A549 (cell line): ENCODE measurements at regions not wholly inside any gene's neighbourhood (a gene's known extent, or its start where the extent isn't known, plus 50 kb on each side); places are given as distances from the start of the nearest gene placed in this dataset.

Source experiments
- ATAC-seq, 2 experiments: fragments of 200-7000 bp in 1 of 2; fragments of >200 bp in 1 of 2; cut with Nextera tagmentation in 1 of 2; cut with Tn5 transposase in 1 of 2; 3 replicates each; pipeline versions ENCODE4 v1.8.0 to v1.9.1; 2018 to 2020; ENCODE audit warnings: mild to moderate bottlenecking in 1 of 2, moderate library complexity in 1 of 2
- CTCF ChIA-PET: fragments of 300-600 bp; sonication (Branson Sonifier 250); formaldehyde crosslinking; extraction: SDS; loops from one replicate; lab custom pipeline; 2021; ENCODE audit warnings: antibody characterized with exemption, inconsistent platforms; lab: Yijun Ruan, JAX
- POLR2A ChIA-PET: fragments of 350-600 bp; formaldehyde crosslinking; extraction: SDS; loops from one replicate; lab custom pipeline; 2021; ENCODE audit warnings: antibody characterized with exemption, inconsistent platforms; lab: Yijun Ruan, JAX
- DNase-seq, 2 experiments: peaks; one replicate each; pipeline versions ENCODE4 v3.0.0 to v3.0.0-alpha.2; 2011 to 2016; ENCODE audit warnings: low read depth in 1 of 2, low spot score in 1 of 2
- FAIRE-seq: peaks from 2 replicates; lab custom pipeline; 2011; peaks lifted over from hg19 to GRCh38; lab: Jason Lieb, UNC
- H3K27ac ChIP-seq, 2 experiments: fragments of >200 bp; sonication (Bioruptor Twin); formaldehyde crosslinking; 3 replicates each; pipeline ENCODE4 v1.5.1; 2016 to 2017
- H3K4me1 ChIP-seq: fragments of >200 bp; sonication (Bioruptor Twin); formaldehyde crosslinking; 3 replicates; pipeline ENCODE4 v1.6.1; 2016
- H3K4me2 ChIP-seq: fragments of >200 bp; sonication (Bioruptor Twin); formaldehyde crosslinking; 3 replicates; pipeline ENCODE4 v1.6.1; 2016
- H3K4me3 ChIP-seq: fragments of >200 bp; sonication (Bioruptor Twin); formaldehyde crosslinking; 3 replicates; pipeline ENCODE4 v1.5.1; 2016
- H3K9me3 ChIP-seq: fragments of >200 bp; sonication (Bioruptor Twin); formaldehyde crosslinking; 3 replicates; pipeline ENCODE4 v1.6.1; 2016
- BCL3 ChIP-seq: fragments of >200 bp; sonication (Bioruptor Twin); formaldehyde crosslinking; IDR thresholded peaks from 3 replicates; pipeline ENCODE4 v1.6.1; 2016
- CBX8 ChIP-seq: fragments of 200-600 bp; sonication (generic); IDR thresholded peaks from 2 replicates; pipeline ENCODE4 v1.6.1; 2016
- CHD2 ChIP-seq: fragments of 150-350 bp; IDR thresholded peaks from 2 replicates; pipeline ENCODE4 v1.6.1; 2014; ENCODE audit warnings: low read length; ENCODE audit not compliant: partially characterized antibody
- E2F6 ChIP-seq: IDR thresholded peaks from 2 replicates; pipeline ENCODE4 v1.6.1; 2012; ENCODE audit warnings: low read depth, borderline replicate concordance
- EHF ChIP-seq: fragments of 250-450 bp; sonication (Bioruptor Pico); IDR thresholded peaks from 2 replicates; pipeline ENCODE4 v1.5.0; 2020; ENCODE audit warnings: mild to moderate bottlenecking
- ELK1 ChIP-seq: fragments of 150-350 bp; IDR thresholded peaks from 2 replicates; pipeline ENCODE4 v1.6.1; 2014; ENCODE audit warnings: low read depth, mild to moderate bottlenecking, low read length
- EP300 ChIP-seq, 2 experiments: fragments of >200 bp; sonication (Bioruptor Twin); formaldehyde crosslinking; IDR thresholded peaks; 2 replicates in 1 of 2; 3 replicates in 1 of 2; pipeline ENCODE4 v1.6.1; 2016 to 2017
- FOSL2 ChIP-seq, 2 experiments: fragments of 450-650 bp in 1 of 2; fragments of >200 bp in 1 of 2; sonication (Bioruptor Twin) in 1 of 2; formaldehyde crosslinking; IDR thresholded peaks; 2 replicates each; pipeline versions ENCODE4 v1.5.0 to v1.6.1; 2016 to 2020; ENCODE audit warnings: mild to moderate bottlenecking in 1 of 2, moderate library complexity in 1 of 2
- GATA3 ChIP-seq: IDR thresholded peaks from 2 replicates; pipeline ENCODE4 v1.6.1; 2012; ENCODE audit warnings: borderline replicate concordance
- HES2 ChIP-seq: fragments of >200 bp; sonication (Bioruptor Twin); formaldehyde crosslinking; IDR thresholded peaks from 2 replicates; pipeline ENCODE4 v1.6.1; 2016
- HMGXB4 ChIP-seq: fragments of 250-450 bp; sonication (Bioruptor Pico); IDR thresholded peaks from 2 replicates; pipeline ENCODE4 v1.5.0; 2021; ENCODE audit warnings: mild to moderate bottlenecking, moderate library complexity, borderline replicate concordance
- HOXA7 ChIP-seq: fragments of 250-450 bp; sonication (Bioruptor Pico); IDR thresholded peaks from 2 replicates; pipeline ENCODE4 v1.5.0; 2020; ENCODE audit warnings: mild to moderate bottlenecking, moderate library complexity
- JUNB ChIP-seq: fragments of >200 bp; sonication (Bioruptor Twin); formaldehyde crosslinking; IDR thresholded peaks from 2 replicates; pipeline ENCODE4 v1.6.1; 2016
- MAFK ChIP-seq: fragments of 450-650 bp; IDR thresholded peaks from 2 replicates; pipeline ENCODE4 v1.6.1; 2014; ENCODE audit not compliant: partially characterized antibody
- MAX ChIP-seq: IDR thresholded peaks from 2 replicates; pipeline ENCODE4 v1.6.1; 2012
- NPAS2 ChIP-seq: fragments of 250-450 bp; sonication (Bioruptor Pico); IDR thresholded peaks from 2 replicates; pipeline ENCODE4 v1.8.0; 2022; ENCODE audit warnings: mild to moderate bottlenecking, moderate library complexity, borderline replicate concordance
- PHF8 ChIP-seq: fragments of 200-600 bp; sonication (generic); IDR thresholded peaks from 2 replicates; pipeline ENCODE4 v1.6.1; 2016; ENCODE audit warnings: low read depth, mild to moderate bottlenecking, antibody characterized with exemption, moderate library complexity, borderline replicate concordance
- RARB ChIP-seq: fragments of 250-450 bp; sonication (Bioruptor Pico); IDR thresholded peaks from 2 replicates; pipeline ENCODE4 v1.8.0; 2021; ENCODE audit warnings: mild to moderate bottlenecking, moderate library complexity
- RCOR1 ChIP-seq: fragments of 150-350 bp; IDR thresholded peaks from 2 replicates; pipeline ENCODE4 v1.6.1; 2014; ENCODE audit warnings: antibody characterized with exemption, low read length, low read depth
- SMC3 ChIP-seq: fragments of >200 bp; sonication (Bioruptor Twin); formaldehyde crosslinking; IDR thresholded peaks from 3 replicates; pipeline ENCODE4 v1.6.1; 2018; ENCODE audit warnings: inconsistent platforms
- ZFP36 ChIP-seq: fragments of 450-650 bp; IDR thresholded peaks from 2 replicates; pipeline ENCODE4 v1.6.1; 2014; ENCODE audit warnings: borderline replicate concordance; ENCODE audit not compliant: partially characterized antibody
- ZNF302 ChIP-seq: fragments of 250-450 bp; sonication (Bioruptor Pico); IDR thresholded peaks from 2 replicates; pipeline ENCODE4 v1.9.0; 2021; ENCODE audit warnings: inconsistent platforms, mild to moderate bottlenecking, moderate library complexity
- ZSCAN20 ChIP-seq: fragments of 250-450 bp; sonication (Bioruptor Pico); IDR thresholded peaks from 2 replicates; pipeline ENCODE4 v1.8.0; 2022; ENCODE audit warnings: mild to moderate bottlenecking, moderate library complexity
- WGBS: methylation state at CpG from one replicate; pipeline ENCODE4 v1.1.6; 2017; ENCODE audit errors: missing lambda C conversion rate; 5-methylcytosine and 5-hydroxymethylcytosine counted together

- 63% methylated on average over 4 of the region's 4 CpGs for WGBS
Measured at GRCh38 chr5:30548580-30549305, 644.7 kb upstream of the CDH6 start.

GRCh38 chr5:30540150-30540549, 653.3 kb upstream of the CDH6 start:
- CTCF ChIA-PET = no interaction called here
- H3K27ac ChIP-seq = no peak overlapping the region
- 0 out of 3 replicates have a peak, but pooled peaks cover 3% of the 10 kb centered on the region for H3K9me3 ChIP-seq
- TF ChIP-seq HMGXB4 (CRISPR knock-in tag) (no peak), ZSCAN20 (CRISPR knock-in tag) (no peak), PHF8 (no peak), GATA3 (no peak), E2F6 (no peak), EHF (CRISPR knock-in tag) (no peak), ZFP36 (no peak), ZNF302 (CRISPR knock-in tag) (no peak), RARB (CRISPR knock-in tag) (no peak), NPAS2 (CRISPR knock-in tag) (no peak), EP300 (IDR thresholded peaks at IDR 0.05) (no peak), JUNB (no peak), HOXA7 (CRISPR knock-in tag) (no peak), SMC3 (no peak), FOSL2 (IDR thresholded peaks at IDR 0.05) (no peak), FOSL2 (CRISPR knock-in tag; IDR thresholded peaks at IDR 0.05) (no peak), MAX (no peak), CBX8 (no peak)
- FAIRE-seq = no peak
- H3K4me1 ChIP-seq = no peaks in the 10 kb centered on the region
- WGBS = 55% methylated on average over 4 of the region's 4 CpGs
- no peak overlapping the region for H3K4me3 ChIP-seq
- no peak for ATAC-seq
- DNase-seq = no peak
- POLR2A ChIA-PET = no interaction called here
- H3K4me2 ChIP-seq = no peak overlapping the region

More at GRCh38 chr5:30548580-30549305, 644.7 kb upstream of the CDH6 start:
- Histone ChIP-seq H3K9me3 (no peaks in the 10 kb centered on the region), H3K4me1 (no peaks in the 10 kb centered on the region), H3K4me2 (no peak overlapping the region), H3K4me3 (no peak overlapping the region), H3K27ac (no peak overlapping the region)
- no peak for DNase-seq
- no peak for ATAC-seq
- TF ChIP-seq HES2 = no peak
- no peak for TF ChIP-seq CHD2
- no peak for TF ChIP-seq RCOR1
- TF ChIP-seq ELK1 = no peak
- no peak for TF ChIP-seq NPAS2 (CRISPR knock-in tag)
- TF ChIP-seq MAFK = no peak
- TF ChIP-seq BCL3 = no peak
- no peak for FAIRE-seq
- ChIA-PET POLR2A (no interaction called here), CTCF (no interaction called here)
